NCI-H2081 treated with DMSO at 0.1 percent for 48 hours (cell line): ENCODE measurements at regions not wholly inside any gene's neighbourhood (a gene's known extent, or its start where the extent isn't known, plus 50 kb on each side); places are given as distances from the start of the nearest gene placed in this dataset.

Experiments used
- DNase-seq: peaks from one replicate; lab custom pipeline; 2025; lab: John Stamatoyannopoulos, UW

DNA sequence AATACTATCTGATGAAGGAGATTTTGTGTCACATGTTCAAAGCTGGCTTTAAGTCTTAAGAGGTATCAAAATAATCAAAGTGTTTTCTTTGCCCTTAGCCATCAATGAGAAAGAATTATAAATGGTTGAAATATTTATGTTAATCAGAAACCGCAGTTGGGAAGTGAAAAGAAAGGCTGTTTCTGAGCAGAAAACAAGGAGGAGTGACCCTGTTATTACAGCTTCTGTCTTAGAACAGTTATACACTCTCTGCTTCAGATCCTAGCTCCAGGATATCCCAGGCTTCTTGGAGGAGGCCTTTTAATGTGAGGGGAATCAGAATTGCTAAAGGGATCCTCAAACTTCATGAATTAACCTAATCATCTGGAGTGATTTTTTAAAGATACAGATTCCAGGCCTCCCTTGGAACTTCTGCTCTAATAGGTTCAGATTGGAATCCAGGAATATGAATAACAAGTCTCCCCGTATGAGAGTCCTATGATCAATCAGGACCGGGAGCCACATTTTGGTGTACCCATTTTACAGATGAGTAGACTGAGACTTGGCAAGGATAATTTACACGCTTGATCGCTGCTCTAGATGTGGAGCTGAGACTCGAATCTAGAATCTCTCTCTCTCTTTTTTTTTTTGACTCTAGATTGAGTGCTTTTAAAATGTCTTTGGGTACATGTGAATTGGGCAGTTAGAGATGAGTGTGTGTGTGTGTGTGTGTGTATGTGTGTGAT lies 50.8 kb upstream of the JAG1 start:
- DNase-seq: no peak

DNA sequence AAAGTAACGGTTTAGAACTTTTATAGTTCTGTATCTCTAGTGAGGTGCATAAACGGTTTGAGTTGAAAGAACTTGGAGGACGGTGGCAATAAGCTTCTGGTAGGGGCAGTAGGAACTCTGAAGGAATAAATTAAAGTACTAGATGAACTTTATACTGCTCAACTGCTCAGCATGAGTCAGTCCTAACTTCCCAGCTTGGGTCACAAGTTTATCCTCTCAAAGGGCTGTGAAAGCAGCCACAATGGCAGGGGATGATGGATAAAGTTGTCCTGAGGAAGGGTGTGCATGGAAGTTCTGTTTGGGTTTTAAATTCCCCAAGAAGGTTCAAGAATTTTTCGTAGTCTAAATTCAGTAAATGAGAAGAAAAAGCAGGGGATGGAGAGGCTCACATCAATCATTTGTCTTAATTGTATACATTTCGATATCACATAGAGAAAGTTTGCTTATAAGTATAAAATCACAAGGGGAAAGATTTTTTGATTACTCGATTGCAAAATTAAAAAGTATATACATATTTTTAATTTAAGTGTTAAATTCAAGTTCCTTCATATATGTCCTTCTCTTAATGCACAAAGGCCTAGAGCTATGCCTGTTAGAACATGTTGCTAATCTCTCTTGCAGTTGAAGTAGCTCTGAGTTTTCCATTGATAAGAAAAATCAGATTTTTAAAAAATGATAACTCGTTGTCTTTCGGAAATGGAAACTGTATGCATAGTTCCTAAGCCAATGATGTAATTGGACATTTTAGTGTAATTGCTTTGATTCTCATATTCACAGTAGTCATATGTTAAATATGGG lies 55.3 kb upstream of the JAG1 start:
- DNase-seq: no peak

DNA sequence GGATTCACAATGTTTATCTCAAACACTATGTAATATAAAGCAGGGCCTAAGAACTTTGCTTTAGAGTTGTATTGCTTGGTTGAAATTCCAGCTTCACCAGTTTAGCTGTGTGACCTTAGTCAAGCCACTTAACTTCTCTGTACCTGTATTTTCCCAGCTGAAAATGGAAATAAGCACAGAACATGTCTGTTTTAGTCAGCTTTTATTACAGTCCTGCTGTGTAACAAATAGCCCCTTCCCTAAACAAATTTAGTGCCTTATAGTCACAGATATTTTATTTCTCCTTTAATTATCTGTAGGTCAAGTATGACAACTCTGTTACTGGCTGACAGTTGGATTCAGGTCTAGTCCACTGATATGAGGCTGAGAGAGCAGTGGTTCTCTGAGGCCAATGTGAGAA lies 56.0 kb upstream of the JAG1 start:
- no peak for DNase-seq

DNA sequence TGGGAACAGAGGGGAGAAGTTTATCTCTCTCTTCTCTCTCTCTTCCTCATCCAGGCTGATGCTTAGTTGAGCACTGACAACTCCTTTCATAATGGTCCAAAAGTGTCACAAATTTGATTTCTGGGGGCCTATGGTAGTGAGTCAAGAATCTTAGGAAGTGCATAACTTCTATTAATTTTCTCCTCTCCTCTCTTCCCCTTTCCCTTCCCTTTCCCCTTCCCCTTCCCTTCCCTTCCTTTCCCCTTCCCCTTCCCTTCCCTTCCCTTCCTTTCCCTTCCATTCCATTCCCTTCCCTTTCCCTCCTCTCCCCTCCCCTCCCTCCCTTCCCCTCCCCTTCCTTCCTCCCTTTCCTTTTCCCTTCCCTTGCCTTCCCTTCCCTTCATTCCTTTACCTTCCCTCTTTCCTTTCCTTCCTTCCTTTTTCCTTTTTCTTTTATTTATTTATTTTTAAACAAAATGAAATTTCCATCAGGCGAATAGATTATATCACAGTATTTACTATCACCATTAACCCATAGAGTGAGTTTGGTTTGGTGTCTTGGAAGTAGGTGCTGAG lies 56.9 kb upstream of the JAG1 start:
- no peak for DNase-seq

DNA sequence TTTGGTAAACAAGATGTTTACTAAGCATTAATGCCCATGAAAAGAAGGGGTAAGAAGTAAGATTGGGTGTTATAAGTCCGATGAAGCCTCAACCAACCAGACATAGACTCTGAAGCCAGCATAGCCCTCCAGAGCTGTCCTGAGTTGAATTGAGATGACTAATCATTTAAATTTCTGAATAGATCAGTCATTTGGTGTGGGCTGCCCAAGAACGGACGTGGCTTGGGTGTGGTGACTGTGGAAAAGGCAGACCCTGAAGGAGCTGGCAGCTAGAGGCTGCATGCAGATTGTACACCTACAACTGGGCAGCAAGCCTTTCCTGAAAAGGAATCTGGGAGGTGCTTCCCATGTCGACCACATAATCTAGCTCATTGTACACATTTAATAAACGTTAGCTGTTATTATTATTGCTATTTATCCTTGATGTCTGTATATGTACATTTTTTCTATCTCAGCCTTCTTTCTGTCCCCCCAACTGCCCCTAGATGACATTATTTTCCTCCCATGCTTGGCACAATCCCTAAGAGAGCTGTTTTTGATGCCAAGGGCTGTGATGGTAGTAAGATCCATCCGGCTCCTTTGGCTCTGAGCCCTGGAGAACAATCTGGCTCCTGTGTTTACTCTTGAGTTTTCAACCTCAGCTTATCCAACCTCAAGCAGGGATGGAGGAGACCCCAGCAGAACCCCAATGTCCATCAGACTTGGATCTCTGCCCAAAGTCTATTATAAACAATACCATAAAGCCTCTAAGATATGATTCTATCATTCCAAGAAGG lies 57.6 kb upstream of the JAG1 start:
- no peak for DNase-seq

DNA sequence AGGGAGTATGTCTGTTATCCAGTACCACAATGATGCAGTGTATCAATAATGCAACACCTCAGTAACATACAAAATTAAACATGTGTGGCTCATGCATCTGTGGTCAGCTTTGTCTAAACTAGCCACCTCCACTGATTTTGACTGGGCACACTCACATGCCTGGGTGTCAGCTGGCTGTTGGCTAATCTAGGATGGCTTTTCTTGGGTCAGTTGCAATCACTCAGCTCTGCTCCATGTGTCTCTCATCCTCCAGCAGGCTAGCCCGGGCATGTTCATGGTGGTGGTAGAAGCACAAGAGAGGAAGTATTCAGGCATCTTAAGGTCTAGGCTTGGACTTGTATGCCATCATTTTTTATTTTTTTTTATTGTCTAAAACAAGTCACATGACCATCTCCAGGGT lies 59.3 kb upstream of the JAG1 start:
- no peak for DNase-seq

DNA sequence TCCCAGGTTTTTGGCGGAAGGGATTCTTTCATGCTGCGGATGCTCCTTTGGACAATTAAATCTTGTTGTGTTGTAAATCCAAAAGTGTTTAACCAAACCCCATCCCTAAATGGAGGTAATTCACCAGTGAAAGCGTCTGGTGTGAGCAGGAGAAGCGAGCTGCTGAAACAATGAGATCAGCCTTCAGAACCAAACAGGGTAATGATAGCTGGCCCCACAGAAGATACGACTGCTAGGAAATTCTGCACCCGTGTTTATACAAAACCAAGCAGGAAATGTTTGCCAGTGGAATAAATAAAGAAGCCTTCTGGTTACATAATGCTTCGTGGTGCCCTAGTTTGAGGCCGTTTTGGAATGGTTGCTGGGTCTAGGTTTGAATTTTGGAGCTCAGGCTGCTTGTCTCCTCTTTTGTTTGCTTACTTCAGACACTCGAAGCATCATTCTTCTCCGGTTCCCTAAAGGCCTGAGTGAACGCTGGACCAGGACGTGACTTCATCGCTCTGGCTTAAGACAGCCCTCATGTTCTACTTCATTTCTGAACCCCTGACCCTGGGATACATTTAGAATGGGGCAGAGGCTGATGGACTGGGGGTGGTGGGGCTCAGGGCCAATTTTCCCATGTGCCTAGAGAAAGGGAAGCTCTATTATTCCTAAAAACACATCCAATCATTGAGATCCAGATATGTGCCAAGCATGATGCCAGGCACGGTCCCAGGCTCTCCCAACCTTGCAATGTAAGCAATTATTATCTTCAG lies 61.6 kb upstream of the JAG1 start:
- no peak for DNase-seq

DNA sequence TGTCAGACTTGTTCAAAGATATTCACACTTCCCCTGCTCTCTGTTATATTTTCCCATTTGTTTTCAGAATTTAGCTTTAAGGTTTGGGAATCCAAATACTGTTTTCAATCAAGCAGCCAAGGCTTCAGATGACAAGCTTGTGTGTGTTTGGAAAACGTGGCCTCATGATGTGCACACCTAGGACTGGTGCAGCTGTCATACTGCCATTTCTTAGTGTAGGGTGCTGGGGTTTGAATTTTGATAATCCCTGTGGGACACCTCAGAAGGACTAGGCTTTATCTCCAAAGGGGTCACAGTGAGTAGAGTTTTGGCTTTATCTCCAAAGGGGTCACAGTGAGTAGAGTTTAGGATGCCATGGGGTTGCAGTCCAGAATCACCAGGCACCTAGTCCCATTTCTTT lies 65.3 kb upstream of the JAG1 start:
- DNase-seq: no peak

DNA sequence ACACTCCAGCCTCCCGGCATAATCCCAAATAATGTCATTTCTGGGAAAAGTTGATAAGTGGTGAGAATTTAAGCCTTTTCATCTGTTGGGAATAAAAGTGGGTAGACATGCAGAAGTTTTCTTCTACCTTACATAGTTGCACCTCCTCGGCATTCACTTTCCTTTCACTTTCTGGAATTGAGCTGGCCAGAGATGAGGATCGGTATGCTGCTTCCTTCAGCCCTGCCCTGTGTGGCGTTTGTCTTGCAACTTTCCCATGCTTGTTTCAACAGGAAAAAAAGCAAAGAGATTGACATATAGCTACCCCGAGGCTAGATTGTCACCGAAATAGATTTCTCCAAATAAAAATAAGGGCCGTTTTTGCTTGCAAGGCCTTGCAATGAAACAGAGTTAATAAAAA lies 65.8 kb upstream of the JAG1 start:
- DNase-seq: no peak

DNA sequence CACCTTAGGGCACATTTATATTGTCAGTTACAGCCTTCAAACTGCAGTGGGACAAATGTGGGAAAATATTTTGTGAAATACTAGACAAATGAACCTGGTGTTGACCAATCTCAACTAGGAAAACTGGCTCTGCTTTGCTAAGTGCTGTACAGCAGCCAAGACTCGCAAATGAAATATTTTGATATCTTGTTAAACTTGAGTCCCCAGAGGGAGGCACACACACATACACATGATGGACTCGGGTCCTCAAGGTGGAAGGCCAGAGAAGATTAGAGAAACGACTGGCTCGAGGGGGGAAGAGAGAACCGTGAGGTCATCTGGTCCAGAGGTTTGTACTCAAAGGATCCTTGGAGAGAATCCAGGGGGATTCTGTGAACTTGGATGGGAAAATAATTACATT lies 67.3 kb upstream of the JAG1 start:
- no peak for DNase-seq

DNA sequence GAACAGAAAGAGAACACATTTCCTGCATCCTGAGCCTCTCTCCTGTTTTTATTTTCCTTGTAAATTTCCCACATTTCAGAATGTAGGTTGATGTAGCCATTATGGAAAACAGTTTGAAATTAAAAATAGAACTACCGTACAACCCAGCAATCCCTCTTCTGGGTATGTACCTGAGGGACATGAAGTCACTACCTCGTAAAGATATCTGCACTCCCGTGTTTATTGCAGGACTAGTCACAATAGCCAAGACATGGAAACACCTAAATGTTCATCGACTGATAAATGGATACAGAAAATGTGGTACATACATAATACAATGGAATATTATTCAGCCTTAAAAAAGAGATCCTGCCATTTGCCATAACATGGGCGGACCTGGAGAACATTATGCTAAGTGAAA lies 72.0 kb upstream of the JAG1 start:
- DNase-seq: no peak

DNA sequence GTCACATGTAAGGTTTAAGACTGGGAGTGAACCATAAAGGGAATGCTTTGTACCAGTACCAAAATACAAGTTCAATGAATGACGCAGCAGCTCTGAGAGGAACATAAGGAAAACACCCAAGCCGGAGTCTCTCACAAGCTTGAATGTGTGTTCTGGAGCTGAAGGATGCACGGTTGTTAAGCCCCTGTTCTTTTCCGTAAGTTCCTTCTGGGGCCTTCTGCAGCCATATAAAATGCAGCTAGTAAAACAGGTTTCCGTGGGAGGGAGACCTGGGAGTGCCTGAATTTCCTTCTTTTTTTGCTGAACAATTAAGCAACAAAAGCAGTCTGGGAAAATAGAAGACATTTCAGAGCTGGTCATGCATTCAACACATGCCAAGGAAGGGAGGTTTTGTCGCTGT lies 73.2 kb upstream of the JAG1 start:
- DNase-seq: no peak

DNA sequence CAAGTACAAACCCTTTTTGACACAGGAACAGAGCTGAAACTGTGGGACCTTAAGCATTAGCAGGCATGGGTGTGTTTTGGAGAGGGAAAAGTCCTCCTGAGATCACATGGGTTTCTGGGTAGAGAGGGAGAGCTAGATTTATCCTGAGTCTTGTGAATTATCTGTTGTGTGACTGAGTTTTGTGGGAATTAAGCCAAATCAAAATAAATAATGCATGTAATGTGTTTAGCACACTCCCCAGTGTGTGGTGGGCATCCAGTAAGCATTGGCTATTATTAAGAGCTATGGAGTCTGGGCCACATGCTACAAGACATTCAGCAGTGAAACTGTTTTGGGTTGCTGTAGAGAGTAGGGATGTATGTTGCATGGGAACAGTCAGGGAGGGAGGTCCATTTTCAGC lies 75.3 kb upstream of the JAG1 start:
- no peak for DNase-seq

DNA sequence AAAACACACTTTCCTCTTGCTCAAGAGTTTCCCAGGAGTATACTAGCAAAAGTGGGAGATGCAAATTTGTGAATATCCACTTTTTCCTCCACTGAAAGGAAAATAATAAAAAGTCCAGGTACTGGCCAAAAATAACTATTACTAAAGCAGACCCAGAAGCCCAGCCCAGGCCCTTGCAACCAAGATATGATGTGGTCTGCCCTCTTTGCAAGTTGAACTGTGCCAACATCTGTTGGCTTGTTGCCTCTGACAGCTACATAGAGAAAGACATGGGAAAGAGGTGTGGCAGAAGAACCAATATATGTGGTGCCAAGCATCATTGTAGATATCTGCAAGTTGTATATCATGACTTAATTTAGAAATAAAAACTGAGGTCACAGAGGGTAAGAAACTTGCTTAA lies 78.4 kb upstream of the JAG1 start:
- no peak for DNase-seq

DNA sequence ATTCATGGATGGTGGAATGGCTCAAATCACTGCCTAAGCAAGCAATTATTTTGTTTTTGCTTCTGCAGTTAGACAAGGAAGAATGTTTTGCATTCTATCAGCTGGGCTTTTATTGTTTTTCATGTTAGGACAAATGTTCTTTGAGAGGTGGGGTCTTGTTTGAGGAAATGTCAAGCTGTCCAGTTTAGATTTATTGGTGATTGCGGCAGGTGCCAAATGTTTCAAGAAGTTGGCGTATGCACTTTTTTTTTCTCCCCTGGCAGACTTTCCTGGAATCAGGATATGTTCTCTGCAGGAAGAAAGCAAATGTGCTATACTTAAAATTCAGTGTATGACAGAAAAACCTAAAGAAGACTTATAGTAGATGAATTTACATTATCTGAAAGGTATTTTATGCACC lies 81.0 kb upstream of the JAG1 start:
- no peak for DNase-seq

DNA sequence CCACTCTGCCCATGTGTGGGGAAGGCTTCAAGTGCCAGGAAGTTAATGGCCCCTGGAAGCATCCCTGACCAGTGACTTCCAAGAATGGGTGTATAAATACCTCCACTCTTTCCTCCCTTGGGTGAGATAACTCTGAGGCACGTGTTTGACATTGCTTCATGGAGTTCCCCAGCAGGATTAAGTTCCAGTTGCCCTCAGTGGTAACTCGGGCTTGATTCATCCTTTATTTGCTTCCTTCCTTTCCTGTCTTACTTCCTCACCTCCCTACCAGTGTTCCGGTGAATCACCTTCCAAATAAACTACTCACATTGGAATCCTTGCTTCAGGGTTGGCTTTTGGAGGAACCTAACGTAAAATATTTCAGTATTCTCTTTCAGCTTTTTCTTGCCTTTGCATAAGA lies 84.6 kb upstream of the JAG1 start:
- no peak for DNase-seq

DNA sequence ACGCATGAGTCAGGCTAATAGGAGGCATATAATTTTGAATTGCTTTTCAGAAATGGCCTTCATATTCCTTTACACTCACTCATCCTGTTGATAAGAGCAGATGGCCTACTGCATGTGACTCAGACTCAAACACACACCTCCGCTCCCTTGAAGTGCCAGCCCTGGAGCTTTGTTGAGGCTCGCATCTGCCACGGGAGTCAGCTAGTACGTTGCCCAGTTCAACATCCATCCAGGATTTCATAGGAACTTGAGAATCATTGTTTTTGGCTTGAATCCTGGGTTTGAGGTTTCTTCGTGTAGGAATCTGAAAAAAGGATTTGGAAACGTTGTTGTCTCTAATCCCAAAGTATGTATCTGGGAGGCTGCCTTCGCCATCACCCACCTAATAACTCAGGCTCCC lies 87.4 kb upstream of the JAG1 start:
- DNase-seq: no peak

DNA sequence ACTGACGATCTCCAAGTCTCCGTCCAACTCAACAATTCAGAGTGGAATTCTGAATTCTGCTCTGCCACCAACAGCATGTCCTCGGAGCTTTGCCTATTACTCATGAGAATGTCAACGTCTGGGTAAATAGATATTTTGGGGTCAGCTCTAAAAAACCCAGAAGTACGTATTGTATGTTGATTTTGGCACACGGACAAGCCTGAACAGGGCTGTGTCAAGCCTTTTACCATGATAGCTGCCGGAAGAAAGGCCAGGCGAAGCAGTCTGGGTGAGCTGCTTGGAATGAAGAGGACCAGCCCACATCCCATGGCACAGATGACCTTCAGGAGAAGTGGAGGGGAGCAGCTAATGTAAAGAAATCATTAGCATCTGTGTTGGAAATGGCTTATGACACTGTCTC lies 88.0 kb upstream of the JAG1 start:
- no peak for DNase-seq

DNA sequence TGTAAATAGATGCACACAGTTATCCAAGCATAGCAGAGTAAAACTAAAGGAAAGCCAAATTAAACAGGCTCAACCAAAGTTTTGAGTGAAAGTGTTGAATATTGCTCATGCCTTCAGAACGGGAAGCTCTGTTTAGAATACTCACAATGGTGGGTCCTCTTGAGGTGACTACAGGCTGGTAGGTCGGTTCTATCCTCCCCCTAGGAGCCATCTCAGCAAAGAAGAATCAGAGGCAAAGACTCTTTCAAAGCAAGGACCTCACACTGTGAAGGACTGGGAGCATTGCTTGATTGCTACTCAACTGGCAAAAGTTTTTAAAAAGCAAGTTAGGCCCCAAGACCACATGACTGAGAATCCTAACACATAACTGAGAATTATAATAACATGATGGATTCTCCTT lies 88.4 kb upstream of the JAG1 start:
- DNase-seq: no peak

DNA sequence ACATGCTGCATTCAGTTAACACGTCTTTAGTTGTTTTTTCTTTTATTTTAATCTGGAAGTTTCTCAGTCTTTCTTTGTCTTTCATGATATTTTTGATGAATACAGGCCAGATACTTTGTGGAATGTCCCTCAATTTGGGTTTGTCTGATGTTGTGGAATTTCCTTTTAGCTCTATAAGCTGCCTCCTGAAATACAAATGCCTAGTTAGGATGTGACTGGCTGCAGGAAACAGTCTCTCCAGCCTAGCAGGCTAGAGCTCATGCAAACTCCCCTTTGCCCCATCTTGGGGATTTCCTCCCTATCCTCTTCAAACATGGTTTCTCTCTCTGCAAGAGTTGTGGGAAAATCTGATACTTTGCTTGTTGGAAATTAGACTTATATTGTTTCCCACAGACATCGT lies 89.3 kb upstream of the JAG1 start:
- no peak for DNase-seq

DNA sequence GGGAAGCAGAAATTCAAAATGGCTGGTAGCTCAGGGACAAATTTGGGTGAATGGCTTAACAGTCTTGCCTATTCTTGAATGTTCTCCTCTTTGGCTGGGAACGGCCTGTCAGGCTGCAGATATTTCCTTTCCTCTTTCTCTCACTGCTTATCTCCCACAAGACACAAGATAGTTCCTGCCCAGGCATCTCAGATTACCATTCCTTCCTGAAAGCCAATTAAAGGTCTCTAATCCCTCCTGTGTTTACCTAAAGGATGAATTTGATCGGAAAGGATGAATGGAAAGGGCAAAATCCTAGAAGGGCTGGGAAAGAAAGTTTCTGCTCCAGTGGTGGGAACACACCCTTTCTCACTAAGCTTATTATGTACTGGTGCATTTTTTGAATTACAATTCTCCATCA lies 95.9 kb upstream of the JAG1 start:
- DNase-seq: no peak

DNA sequence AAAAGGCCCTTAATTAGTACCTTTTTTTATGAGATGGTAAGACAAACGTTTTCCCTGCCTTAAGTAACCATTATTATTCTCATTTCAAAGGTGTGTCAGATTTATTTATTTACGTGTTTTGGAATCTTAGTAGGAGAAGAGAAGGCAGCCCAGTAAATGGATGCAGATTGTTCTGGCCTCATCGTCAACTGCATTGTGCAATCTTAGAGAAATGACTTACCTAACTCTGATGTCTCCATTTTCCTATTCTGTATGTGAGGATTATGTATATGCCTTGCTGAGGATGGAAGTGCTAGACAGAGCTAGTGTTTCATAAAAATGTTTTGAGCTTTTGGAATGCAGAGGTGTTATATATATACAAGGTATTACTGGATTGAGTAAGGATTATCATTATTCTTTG lies 97.0 kb upstream of the JAG1 start:
- no peak for DNase-seq
